GM19463 (cell line): ENCODE measurements at regions not wholly inside any gene's neighbourhood (a gene's known extent, or its start where the extent isn't known, plus 50 kb on each side); places are given as distances from the start of the nearest gene placed in this dataset.

Experiments
- ATAC-seq: cut with Tn5 transposase; IDR thresholded peaks from one replicate; pipeline ENCODE4 v1.9.1; 2021; ENCODE audit warnings: mild to moderate bottlenecking, moderate library complexity; ENCODE audit not compliant: unreplicated experiment

GRCh38 chr20:57928181-57928967 lies 218.6 kb upstream of the PMEPA1 start:
- no peak for ATAC-seq

DNA sequence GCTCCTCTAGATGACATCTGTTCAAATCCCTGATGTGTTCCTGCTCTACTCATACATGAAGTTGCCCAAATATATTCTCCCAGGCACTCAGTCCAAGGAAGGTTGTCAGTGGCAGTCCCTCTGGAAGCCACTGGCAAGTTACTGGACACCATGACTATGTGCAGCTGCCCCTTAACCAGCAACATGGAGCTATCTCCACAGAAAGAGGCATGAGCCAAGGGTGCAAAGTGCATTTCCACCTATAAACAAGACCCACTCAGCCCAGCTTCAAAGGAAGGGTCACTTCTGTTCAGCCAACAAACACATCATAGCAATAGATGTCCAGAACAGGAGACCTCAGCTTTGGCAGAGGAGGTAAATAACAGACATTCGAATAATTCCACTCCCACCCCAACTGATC lies 217.6 kb upstream of the PMEPA1 start:
- ATAC-seq = no peak

DNA sequence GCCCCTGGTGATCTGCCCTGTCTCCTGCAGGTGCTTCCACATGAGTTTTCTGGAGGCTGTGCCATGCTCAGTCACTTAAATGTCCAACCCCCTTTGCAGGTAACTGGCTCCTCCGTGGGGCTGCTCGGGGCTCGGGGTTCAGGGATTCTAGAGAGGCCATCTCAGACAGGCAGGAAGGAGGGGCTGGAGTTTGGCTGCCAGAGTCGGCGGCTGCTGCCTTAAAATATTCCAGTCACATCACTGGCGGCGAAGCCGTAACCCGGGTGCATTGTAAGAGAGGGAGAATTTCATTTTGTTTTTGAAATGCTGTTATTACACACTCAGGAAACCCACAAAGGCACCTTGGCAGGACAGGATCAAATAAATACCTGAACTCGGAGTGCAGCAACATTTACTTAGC lies 212.9 kb upstream of the PMEPA1 start:
- no peak for ATAC-seq

DNA sequence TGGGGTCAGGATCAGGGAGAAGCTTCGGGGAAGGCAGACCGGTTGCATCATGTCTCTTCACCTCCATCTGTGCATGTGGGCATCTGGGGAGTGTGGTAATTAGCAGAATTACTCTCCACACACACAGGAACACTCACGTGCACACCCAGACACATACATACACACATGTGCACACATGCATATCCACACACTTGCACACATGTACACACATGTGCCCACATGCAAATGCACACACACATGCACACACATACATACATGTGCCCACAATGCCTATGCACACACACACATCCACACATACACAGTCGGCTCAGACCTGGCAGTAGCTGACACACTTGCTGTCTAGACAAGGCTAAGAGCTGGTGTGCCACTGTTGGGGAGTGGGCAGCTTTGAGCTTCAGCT lies 212.3 kb upstream of the PMEPA1 start:
- ATAC-seq = no peak

GRCh38 chr20:57921676-57922075 lies 211.9 kb upstream of the PMEPA1 start:
- no peak for ATAC-seq

GRCh38 chr20:57920971-57921370 lies 211.2 kb upstream of the PMEPA1 start:
- ATAC-seq = no peak

GRCh38 chr20:57919049-57919448 lies 209.2 kb upstream of the PMEPA1 start:
- no peak for ATAC-seq

DNA sequence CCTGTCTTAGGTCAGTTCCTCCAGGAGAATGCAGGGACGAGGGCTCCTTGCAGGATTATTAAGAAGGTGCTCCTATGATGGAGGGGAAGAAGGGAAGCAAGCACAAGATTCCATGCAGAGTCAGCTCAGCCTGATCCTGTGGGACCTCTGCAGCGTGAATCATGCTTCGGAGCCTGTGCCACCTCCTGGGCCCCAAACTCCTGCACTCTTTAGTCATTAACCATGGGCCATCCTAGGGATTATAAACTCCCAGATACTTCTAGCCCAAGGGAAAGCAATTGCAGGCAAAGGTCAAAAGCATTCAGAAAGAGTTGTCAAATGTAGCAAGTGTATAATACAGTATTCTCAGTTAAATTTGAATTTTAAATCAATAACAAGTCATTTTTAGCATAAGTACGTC lies 208.7 kb upstream of the PMEPA1 start:
- no peak for ATAC-seq

DNA sequence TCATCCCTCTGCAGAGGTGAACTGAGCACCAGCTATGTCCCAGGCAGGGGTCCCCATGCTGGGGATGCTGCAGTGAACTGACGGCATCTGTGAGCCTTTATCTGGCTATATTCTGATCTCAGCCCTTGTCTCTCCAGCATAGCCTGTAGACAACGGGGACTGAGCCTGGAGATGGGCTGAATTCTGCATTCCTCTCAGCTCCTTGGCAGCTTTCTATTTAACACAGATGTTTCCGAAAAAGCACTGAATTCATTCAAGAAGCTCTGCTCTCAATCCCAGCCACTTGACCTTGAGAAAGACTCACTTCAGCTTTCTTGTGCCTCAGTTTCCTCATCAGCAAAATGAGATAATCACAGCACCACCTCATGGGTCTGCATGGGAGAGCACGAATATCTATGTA lies 204.4 kb upstream of the PMEPA1 start:
- ATAC-seq = no peak

DNA sequence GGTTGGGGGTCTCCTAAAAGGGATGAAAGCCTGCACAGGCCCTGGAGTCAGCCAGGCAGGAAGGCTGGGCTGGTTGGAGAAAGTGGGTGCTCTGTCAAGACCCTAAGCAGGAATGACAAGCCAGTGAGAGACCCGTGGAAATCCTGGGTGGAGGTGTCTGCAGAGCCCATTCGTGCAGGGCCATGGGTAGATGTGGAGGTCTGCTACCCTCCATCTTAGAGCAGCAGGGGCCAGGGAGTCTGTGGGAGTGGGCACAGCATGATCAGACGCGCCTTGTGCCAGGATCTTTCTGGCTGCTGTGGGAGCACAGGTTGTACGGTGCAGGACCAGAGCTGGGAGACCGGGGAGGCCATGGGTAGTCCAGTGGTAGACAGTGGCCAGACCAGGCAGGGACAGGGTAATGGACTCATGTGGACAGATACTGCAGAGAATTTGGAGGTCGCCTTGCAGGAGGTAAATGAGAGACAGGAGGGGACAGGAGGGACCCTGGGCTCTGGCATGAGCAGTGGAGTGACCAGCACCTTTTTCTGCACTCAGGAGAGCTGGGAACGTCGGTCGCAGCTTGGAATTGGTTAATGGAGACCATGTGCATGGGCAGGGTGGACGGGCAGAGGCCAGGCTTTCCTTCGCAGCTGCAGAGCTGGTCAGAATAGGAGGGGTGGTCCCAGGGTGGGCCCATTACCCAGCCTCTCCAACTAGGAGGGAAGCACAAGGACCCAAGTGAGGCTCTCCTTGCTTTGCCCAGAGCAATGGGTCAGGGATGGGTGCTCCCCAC lies 203.5 kb upstream of the PMEPA1 start:
- no peak for ATAC-seq

GRCh38 chr20:57912227-57912582 lies 202.4 kb upstream of the PMEPA1 start:
- ATAC-seq = no peak

DNA sequence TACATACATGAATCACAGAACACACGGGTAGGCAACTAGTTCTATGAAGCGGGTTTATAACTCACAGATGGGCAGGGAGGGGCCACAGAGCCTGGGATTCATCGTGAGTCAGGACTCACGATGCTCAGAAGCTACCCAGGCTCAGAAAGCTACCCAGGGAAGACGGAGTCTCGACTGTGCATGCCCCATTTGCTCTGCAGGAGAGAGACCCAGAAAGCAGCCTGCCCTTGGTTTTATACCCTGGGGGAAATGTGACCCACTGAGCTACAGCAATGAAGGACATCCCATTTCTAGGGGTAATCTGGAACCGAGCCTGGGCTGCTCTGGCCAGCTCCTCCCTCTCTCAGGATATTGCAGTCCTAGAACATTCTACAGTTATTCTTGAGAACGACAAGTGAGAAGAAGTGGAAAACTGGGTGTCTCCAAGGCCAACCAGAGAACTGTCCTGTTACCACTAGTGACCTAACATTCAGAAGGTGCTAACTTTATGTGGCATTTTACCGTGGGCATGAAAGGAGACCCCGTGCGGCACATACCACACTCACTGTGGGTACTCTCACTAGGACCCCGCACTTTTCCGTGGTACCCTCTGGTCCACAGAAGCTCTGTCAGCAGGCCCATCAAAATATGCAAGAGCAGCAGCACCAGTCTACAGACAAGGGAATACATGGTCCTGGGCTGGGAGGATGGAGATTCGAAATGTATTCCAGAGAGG lies 201.9 kb upstream of the PMEPA1 start:
- no peak for ATAC-seq

- ATAC-seq = no peak
Observed at GRCh38 chr20:57910716-57911115, 200.9 kb upstream of the PMEPA1 start.

- no peak for ATAC-seq
Observed at GRCh38 chr20:57909763-57910331, 200.0 kb upstream of the PMEPA1 start.

- no peak for ATAC-seq
Observed at GRCh38 chr20:57908704-57909630, 199.2 kb upstream of the PMEPA1 start.

DNA sequence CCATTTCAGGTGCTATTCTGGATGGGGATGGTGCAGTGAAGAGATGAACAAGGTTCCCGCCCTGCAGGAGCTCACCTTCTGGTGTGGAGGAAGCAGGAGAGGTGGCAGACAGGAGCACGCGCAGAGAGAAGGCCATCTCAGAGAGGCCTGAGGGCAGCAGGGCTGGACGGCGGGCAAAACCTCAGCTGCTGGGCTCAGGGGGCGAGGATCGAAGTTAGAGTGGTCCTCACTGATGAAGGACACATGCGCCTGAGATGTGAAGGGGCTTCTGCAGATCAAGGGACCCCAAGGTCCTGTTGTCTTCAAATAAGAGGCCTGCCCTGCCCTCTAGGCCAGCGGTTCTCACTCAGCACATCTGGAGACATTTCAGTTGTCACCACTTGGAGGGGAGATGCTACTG lies 198.4 kb upstream of the PMEPA1 start:
- no peak for ATAC-seq

- ATAC-seq = no peak
Observed at GRCh38 chr20:57907131-57908000, 197.6 kb upstream of the PMEPA1 start.

- ATAC-seq = no peak
Observed at GRCh38 chr20:57905448-57905847, 195.6 kb upstream of the PMEPA1 start.

GRCh38 chr20:57904314-57905105 lies 194.7 kb upstream of the PMEPA1 start:
- no peak for ATAC-seq
